Thymus (tissue), 11 donors: ENCODE measurements at regions not wholly inside any gene's neighbourhood (a gene's known extent, or its start where the extent isn't known, plus 50 kb on each side); places are given as distances from the start of the nearest gene placed in this dataset.

Source experiments
- DNase-seq, 9 donors: peaks; one replicate each; pipeline ENCODE4 v3.0.0-alpha.2; 2013; ENCODE audit warnings: low spot score in 9 of 9, low read depth in 6 of 9, missing footprints in 1 of 9
- H3K27ac ChIP-seq, 2 donors: one replicate each; pipeline ENCODE4 v1.5.1; 2013; ENCODE audit warnings: control low read depth in 1 of 2, low read depth in 1 of 2, low read length in 1 of 2, mild to moderate bottlenecking in 1 of 2, moderate library complexity in 1 of 2
- H3K27me3 ChIP-seq, 2 donors: one replicate each; pipeline ENCODE4 v1.5.1; 2013; ENCODE audit warnings: low read length in 1 of 2; ENCODE audit not compliant: control insufficient read depth in 2 of 2, insufficient read depth in 1 of 2
- H3K36me3 ChIP-seq, 2 donors: one replicate each; pipeline ENCODE4 v1.5.1; 2013; ENCODE audit warnings: low read length in 1 of 2, mild to moderate bottlenecking in 1 of 2, moderate library complexity in 1 of 2; ENCODE audit not compliant: control insufficient read depth in 2 of 2, insufficient read depth in 2 of 2
- H3K4me1 ChIP-seq, 2 donors: one replicate each; pipeline ENCODE4 v1.5.1; 2013; ENCODE audit warnings: low read length in 2 of 2; ENCODE audit not compliant: control insufficient read depth in 2 of 2, insufficient read depth in 2 of 2
- H3K4me3 ChIP-seq, 2 donors: one replicate each; pipeline ENCODE4 v1.5.1; 2013; ENCODE audit warnings: low read length in 2 of 2, control low read depth in 1 of 2, mild to moderate bottlenecking in 1 of 2
- H3K9me3 ChIP-seq, 2 donors: one replicate each; pipeline ENCODE4 v1.5.1; 2013; ENCODE audit warnings: low read length in 1 of 2, mild to moderate bottlenecking in 1 of 2; ENCODE audit not compliant: control insufficient read depth in 2 of 2, insufficient read depth in 1 of 2
- WGBS: extraction: QIAGEN DNeasy Blood & Tissue Kit; methylation state at CpG from one replicate; pipeline ENCODE4 v1.1.7; 2013; 5-methylcytosine and 5-hydroxymethylcytosine counted together
- donor health status: healthy.

GRCh38 chr4:20591571-20591970, 108.7 kb upstream of the PACRGL start:
- H3K4me1 ChIP-seq, result no peaks in the 10 kb centered on the region
- DNase-seq, result no peak
- H3K4me3 ChIP-seq, result no peak overlapping the region
- H3K27ac ChIP-seq, result no peak overlapping the region
- H3K27me3 ChIP-seq, result no peaks in the 10 kb centered on the region
- H3K36me3 ChIP-seq, result no peaks in the 10 kb centered on the region
- 96% methylated on average over 2 of the region's 2 CpGs for WGBS
- H3K9me3 ChIP-seq, result no peaks in the 10 kb centered on the region

GRCh38 chr4:20592013-20592412, 108.2 kb upstream of the PACRGL start:
- no peak for DNase-seq

GRCh38 chr4:20592663-20593062, 107.6 kb upstream of the PACRGL start:
- H3K27me3 ChIP-seq, result no peaks in the 10 kb centered on the region
- WGBS, result 87% methylated on average over 2 of the region's 2 CpGs
- no peaks in the 10 kb centered on the region for H3K36me3 ChIP-seq
- no peak overlapping the region for H3K4me3 ChIP-seq
- H3K4me1 ChIP-seq, result no peaks in the 10 kb centered on the region
- no peak overlapping the region for H3K27ac ChIP-seq
- H3K9me3 ChIP-seq, result no peaks in the 10 kb centered on the region
- no peak for DNase-seq

More at GRCh38 chr4:20592013-20592412, 108.2 kb upstream of the PACRGL start:
- H3K4me3 ChIP-seq, result no peak overlapping the region
- H3K36me3 ChIP-seq, result no peaks in the 10 kb centered on the region
- H3K9me3 ChIP-seq, result no peaks in the 10 kb centered on the region
- no peaks in the 10 kb centered on the region for H3K4me1 ChIP-seq
- H3K27ac ChIP-seq, result no peak overlapping the region
- WGBS, result 93% methylated on average over 3 of the region's 3 CpGs
- H3K27me3 ChIP-seq, result no peaks in the 10 kb centered on the region

GRCh38 chr4:20598626-20599025, 101.6 kb upstream of the PACRGL start:
- no peaks in the 10 kb centered on the region for H3K36me3 ChIP-seq
- H3K27me3 ChIP-seq, result no peaks in the 10 kb centered on the region
- no peak for DNase-seq
- 92% methylated on average over 4 of the region's 4 CpGs for WGBS
- no peaks in the 10 kb centered on the region for H3K4me1 ChIP-seq
- H3K4me3 ChIP-seq, result no peak overlapping the region
- no peaks in the 10 kb centered on the region for H3K9me3 ChIP-seq
- H3K27ac ChIP-seq, result no peak overlapping the region

GRCh38 chr4:20603671-20604313, 96.5 kb upstream of the PACRGL start:
- WGBS, result 94% methylated on average over 3 of the region's 3 CpGs
- no peaks in the 10 kb centered on the region for H3K27me3 ChIP-seq
- H3K27ac ChIP-seq, result no peak overlapping the region
- DNase-seq, result no peak
- no peaks in the 10 kb centered on the region for H3K4me1 ChIP-seq
- H3K4me3 ChIP-seq, result no peak overlapping the region
- no peaks in the 10 kb centered on the region for H3K9me3 ChIP-seq
- no peaks in the 10 kb centered on the region for H3K36me3 ChIP-seq

GRCh38 chr4:20612313-20612712, 87.9 kb upstream of the PACRGL start:
- Histone ChIP-seq H3K27ac (no peak overlapping the region), H3K36me3 (no peaks in the 10 kb centered on the region), H3K27me3 (no peaks in the 10 kb centered on the region), H3K9me3 (no peaks in the 10 kb centered on the region), H3K4me3 (no peak overlapping the region), H3K4me1 (no peaks in the 10 kb centered on the region)
- WGBS, result 82% methylated on average over 7 of the region's 7 CpGs
- no peak for DNase-seq

- Histone ChIP-seq H3K9me3 (no peaks in the 10 kb centered on the region), H3K4me3 (no peak overlapping the region), H3K27me3 (no peaks in the 10 kb centered on the region), H3K27ac (no peak overlapping the region), H3K36me3 (no peaks in the 10 kb centered on the region), H3K4me1 (no peaks in the 10 kb centered on the region)
- 96% methylated on average over 2 of the region's 2 CpGs for WGBS
- no peak for DNase-seq
Measured at GRCh38 chr4:20614816-20615215, 85.4 kb upstream of the PACRGL start.

- no peak overlapping the region for H3K4me3 ChIP-seq
- WGBS, result 95% methylated on average over 7 of the region's 7 CpGs
- DNase-seq, result no peak
- H3K4me1 ChIP-seq, result no peaks in the 10 kb centered on the region
- no peaks in the 10 kb centered on the region for H3K27me3 ChIP-seq
- no peak overlapping the region for H3K27ac ChIP-seq
- no peaks in the 10 kb centered on the region for H3K36me3 ChIP-seq
- no peaks in the 10 kb centered on the region for H3K9me3 ChIP-seq
Measured at GRCh38 chr4:20615486-20616260, 84.6 kb upstream of the PACRGL start.

GRCh38 chr4:20616313-20616712, 83.9 kb upstream of the PACRGL start:
- Histone ChIP-seq H3K4me3 (no peak overlapping the region), H3K27me3 (no peaks in the 10 kb centered on the region), H3K9me3 (no peaks in the 10 kb centered on the region), H3K4me1 (no peaks in the 10 kb centered on the region), H3K36me3 (no peaks in the 10 kb centered on the region), H3K27ac (no peak overlapping the region)
- no peak for DNase-seq
